Parathyroid adenoma (tissue), 2 donors: ENCODE measurements at regions not wholly inside any gene's neighbourhood (a gene's known extent, or its start where the extent isn't known, plus 50 kb on each side); places are given as distances from the start of the nearest gene placed in this dataset.
A peak's percentile ranks its signal among the peaks of the same experiment; 100 is the strongest.

ENCODE experiments used
- H2AFZ ChIP-seq: fragments of 300-600 bp; sonication (generic); one replicate; pipeline ENCODE4 v1.7.0; 2017; ENCODE audit warnings: antibody characterized with exemption, mild to moderate bottlenecking
- H3K27ac ChIP-seq: fragments of 300-600 bp; sonication (generic); one replicate; pipeline ENCODE4 v1.7.0; 2017
- H3K27me3 ChIP-seq: fragments of 300-600 bp; sonication (generic); one replicate; pipeline ENCODE4 v1.7.0; 2017; ENCODE audit warnings: low read length; ENCODE audit not compliant: control insufficient read depth, insufficient read depth
- H3K36me3 ChIP-seq: fragments of 300-600 bp; sonication (generic); one replicate; pipeline ENCODE4 v1.7.0; 2017; ENCODE audit warnings: low read length; ENCODE audit not compliant: control insufficient read depth, insufficient read depth
- H3K4me1 ChIP-seq: fragments of 300-600 bp; sonication (generic); one replicate; pipeline ENCODE4 v1.7.0; 2017; ENCODE audit warnings: control low read depth
- H3K4me2 ChIP-seq: fragments of 300-600 bp; sonication (generic); one replicate; pipeline ENCODE4 v1.7.0; 2017; ENCODE audit warnings: low read length
- H3K4me3 ChIP-seq: fragments of 300-600 bp; sonication (generic); one replicate; pipeline ENCODE4 v1.7.0; 2017; ENCODE audit warnings: low read depth, low read length
- H3K79me2 ChIP-seq: fragments of 300-600 bp; sonication (generic); one replicate; pipeline ENCODE4 v1.7.0; 2017; ENCODE audit warnings: control low read depth
- H3K9ac ChIP-seq: fragments of 300-600 bp; sonication (generic); one replicate; pipeline ENCODE4 v1.7.0; 2017; ENCODE audit warnings: mild to moderate bottlenecking
- H3K9me3 ChIP-seq: fragments of 300-600 bp; sonication (generic); one replicate; pipeline ENCODE4 v1.7.0; 2017; ENCODE audit warnings: low read length; ENCODE audit not compliant: control insufficient read depth
- CTCF ChIP-seq: fragments of 300-600 bp; sonication (generic); IDR thresholded peaks from one replicate; pipeline ENCODE4 v1.7.0; 2017; ENCODE audit warnings: antibody characterized with exemption, mild to moderate bottlenecking
- donor health status: primary hyperparathyroidism.

GRCh38 chr18:77679869-77680268 is 430.2 kb downstream of the GALR1 start:
- Histone ChIP-seq H3K9ac (no peak overlapping the region), H3K4me3 (no peak overlapping the region), H3K4me2 (no peak overlapping the region), H3K9me3 (no peaks in the 10 kb centered on the region), H3K27ac (no peak overlapping the region), H3K4me1 (no peaks in the 10 kb centered on the region), H3K27me3 (no peaks in the 10 kb centered on the region), H3K79me2 (no peaks in the 10 kb centered on the region), H2AFZ (no peak overlapping the region), H3K36me3 (no peaks in the 10 kb centered on the region)
- TF ChIP-seq CTCF: no peak

GRCh38 chr18:77700051-77700450 is 450.4 kb downstream of the GALR1 start:
- H2AFZ ChIP-seq: no peak overlapping the region
- no peaks in the 10 kb centered on the region for H3K36me3 ChIP-seq
- H3K79me2 ChIP-seq: no peaks in the 10 kb centered on the region
- H3K27me3 ChIP-seq: no peaks in the 10 kb centered on the region
- no peak overlapping the region for H3K9ac ChIP-seq
- no peak overlapping the region for H3K4me3 ChIP-seq
- H3K4me2 ChIP-seq: no peak overlapping the region
- H3K27ac ChIP-seq: no peak overlapping the region
- no peaks in the 10 kb centered on the region for H3K9me3 ChIP-seq
- no peak for TF ChIP-seq CTCF
- no peaks in the 10 kb centered on the region for H3K4me1 ChIP-seq

- TF ChIP-seq CTCF: no peak
- H3K4me2 ChIP-seq: no peak overlapping the region
- no peaks in the 10 kb centered on the region for H3K9me3 ChIP-seq
- no peaks in the 10 kb centered on the region for H3K79me2 ChIP-seq
- H3K27ac ChIP-seq: no peak overlapping the region
- H3K36me3 ChIP-seq: no peaks in the 10 kb centered on the region
- no peak overlapping the region for H3K4me3 ChIP-seq
- H3K9ac ChIP-seq: no peak overlapping the region
- H2AFZ ChIP-seq: no peak overlapping the region
- no peaks in the 10 kb centered on the region for H3K27me3 ChIP-seq
- H3K4me1 ChIP-seq: no peaks in the 10 kb centered on the region
Measured at GRCh38 chr18:77701977-77702376, 452.3 kb downstream of the GALR1 start.

GRCh38 chr18:77702686-77703085 is 453.0 kb downstream of the GALR1 start:
- Histone ChIP-seq H3K79me2 (no peaks in the 10 kb centered on the region), H3K4me2 (no peak overlapping the region), H2AFZ (no peak overlapping the region), H3K27me3 (no peaks in the 10 kb centered on the region), H3K9ac (no peak overlapping the region), H3K4me3 (no peak overlapping the region), H3K27ac (no peak overlapping the region), H3K9me3 (no peaks in the 10 kb centered on the region), H3K36me3 (no peaks in the 10 kb centered on the region), H3K4me1 (no peaks in the 10 kb centered on the region)
- TF ChIP-seq CTCF: peak; percentile 8

- Histone ChIP-seq H3K27me3 (no peaks in the 10 kb centered on the region), H3K9ac (no peak overlapping the region), H3K36me3 (no peaks in the 10 kb centered on the region), H3K4me3 (no peak overlapping the region), H3K27ac (no peak overlapping the region), H3K4me1 (no peaks in the 10 kb centered on the region), H3K9me3 (no peaks in the 10 kb centered on the region), H2AFZ (no peak overlapping the region), H3K79me2 (no peaks in the 10 kb centered on the region), H3K4me2 (no peak overlapping the region)
- TF ChIP-seq CTCF: no peak
Measured at GRCh38 chr18:77705301-77705700, 455.7 kb downstream of the GALR1 start.
